Nephron (organoid): ENCODE measurements at regions not wholly inside any gene's neighbourhood (a gene's known extent, or its start where the extent isn't known, plus 50 kb on each side); places are given as distances from the start of the nearest gene placed in this dataset.
"Not testable (repeated sequence)": the region's sequence is repeated elsewhere in the genome, so short reads cannot be mapped to it uniquely, and the experiment has no call there.

Experiments used
- H3K27ac Mint-ChIP-seq, 3 experiments: 2 replicates each; pipeline ENCODE4 v1.8.0; 2020; ENCODE audit warnings: mixed read lengths in 3 of 3, mild to moderate bottlenecking in 2 of 3, moderate library complexity in 1 of 3
- H3K27me3 Mint-ChIP-seq: 2 replicates; pipeline ENCODE4 v1.8.0; 2021; ENCODE audit warnings: low read depth, mild to moderate bottlenecking, moderate library complexity, mixed read lengths
- H3K36me3 Mint-ChIP-seq: 2 replicates; pipeline ENCODE4 v1.8.0; 2020; ENCODE audit warnings: low read depth, mixed read lengths
- H3K4me1 Mint-ChIP-seq: 2 replicates; pipeline ENCODE4 v1.8.0; 2020; ENCODE audit warnings: mixed read lengths
- H3K4me3 Mint-ChIP-seq, 3 experiments: 2 replicates each; pipeline ENCODE4 v1.8.0; 2020; ENCODE audit warnings: mild to moderate bottlenecking in 3 of 3, mixed read lengths in 3 of 3, moderate library complexity in 2 of 3
- H3K9me3 Mint-ChIP-seq: 2 replicates; pipeline ENCODE4 v1.8.0; 2020; ENCODE audit warnings: mixed read lengths
- TF ChIP-seq, protein P1 (sequence below), 3 experiments: fragments of 200-600 bp; sonication (generic); IDR thresholded peaks; one replicate each; pipeline ENCODE4 v1.5.0; 2021; ENCODE audit warnings: antibody characterized with exemption in 3 of 3; ENCODE audit not compliant: unreplicated experiment in 3 of 3

GRCh38 chr20:29790510-29790909 is 1467.0 kb upstream of the DEFB115 start:
- TF ChIP-seq, protein P1, sequence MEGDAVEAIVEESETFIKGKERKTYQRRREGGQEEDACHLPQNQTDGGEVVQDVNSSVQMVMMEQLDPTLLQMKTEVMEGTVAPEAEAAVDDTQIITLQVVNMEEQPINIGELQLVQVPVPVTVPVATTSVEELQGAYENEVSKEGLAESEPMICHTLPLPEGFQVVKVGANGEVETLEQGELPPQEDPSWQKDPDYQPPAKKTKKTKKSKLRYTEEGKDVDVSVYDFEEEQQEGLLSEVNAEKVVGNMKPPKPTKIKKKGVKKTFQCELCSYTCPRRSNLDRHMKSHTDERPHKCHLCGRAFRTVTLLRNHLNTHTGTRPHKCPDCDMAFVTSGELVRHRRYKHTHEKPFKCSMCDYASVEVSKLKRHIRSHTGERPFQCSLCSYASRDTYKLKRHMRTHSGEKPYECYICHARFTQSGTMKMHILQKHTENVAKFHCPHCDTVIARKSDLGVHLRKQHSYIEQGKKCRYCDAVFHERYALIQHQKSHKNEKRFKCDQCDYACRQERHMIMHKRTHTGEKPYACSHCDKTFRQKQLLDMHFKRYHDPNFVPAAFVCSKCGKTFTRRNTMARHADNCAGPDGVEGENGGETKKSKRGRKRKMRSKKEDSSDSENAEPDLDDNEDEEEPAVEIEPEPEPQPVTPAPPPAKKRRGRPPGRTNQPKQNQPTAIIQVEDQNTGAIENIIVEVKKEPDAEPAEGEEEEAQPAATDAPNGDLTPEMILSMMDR (IDR thresholded peaks at IDR 0.05; ENCODE audit: unreplicated experiment in 3 of 3), result no peak
- Mint-ChIP-seq H3K36me3 (no peaks in the 10 kb centered on the region), H3K4me3 (no peak overlapping the region), H3K9me3 (peaks cover 62% of the 10 kb centered on the region), H3K4me1 (no peaks in the 10 kb centered on the region), H3K27ac (no peak overlapping the region), H3K27me3 (no peaks in the 10 kb centered on the region)

DNA sequence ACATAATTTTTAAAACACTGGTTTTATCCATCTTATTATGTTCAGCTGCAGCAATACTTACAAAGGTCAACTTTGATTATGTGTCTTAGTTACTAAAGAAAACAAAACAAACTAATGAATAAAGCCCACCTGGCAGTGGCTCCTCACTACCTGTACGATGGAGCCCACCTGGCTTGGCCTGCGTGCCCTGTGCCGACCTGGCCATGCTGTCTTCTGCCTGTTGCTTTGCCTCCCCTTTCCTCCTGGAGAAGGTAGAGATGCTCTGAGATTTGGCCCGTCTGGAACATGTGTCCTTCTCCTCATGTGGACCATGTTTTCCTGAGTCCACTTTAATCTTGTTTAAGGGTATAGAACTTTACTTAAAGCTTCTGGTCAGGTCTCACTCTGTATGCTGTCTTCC is 1426.0 kb upstream of the DEFB115 start:
- not testable (repeated sequence) for H3K4me3 Mint-ChIP-seq, H3K27me3 Mint-ChIP-seq, H3K36me3 Mint-ChIP-seq, H3K27ac Mint-ChIP-seq, H3K4me1 Mint-ChIP-seq
- peaks cover 69% of the 10 kb centered on the region for H3K9me3 Mint-ChIP-seq

- not testable (repeated sequence) for H3K36me3 Mint-ChIP-seq, H3K4me3 Mint-ChIP-seq, H3K27me3 Mint-ChIP-seq, H3K27ac Mint-ChIP-seq, H3K4me1 Mint-ChIP-seq
- H3K9me3 Mint-ChIP-seq, result peaks cover 61% of the 10 kb centered on the region
These were observed 1389.5 kb upstream of the DEFB115 start for GRCh38 chr20:29868014-29868413.

DNA sequence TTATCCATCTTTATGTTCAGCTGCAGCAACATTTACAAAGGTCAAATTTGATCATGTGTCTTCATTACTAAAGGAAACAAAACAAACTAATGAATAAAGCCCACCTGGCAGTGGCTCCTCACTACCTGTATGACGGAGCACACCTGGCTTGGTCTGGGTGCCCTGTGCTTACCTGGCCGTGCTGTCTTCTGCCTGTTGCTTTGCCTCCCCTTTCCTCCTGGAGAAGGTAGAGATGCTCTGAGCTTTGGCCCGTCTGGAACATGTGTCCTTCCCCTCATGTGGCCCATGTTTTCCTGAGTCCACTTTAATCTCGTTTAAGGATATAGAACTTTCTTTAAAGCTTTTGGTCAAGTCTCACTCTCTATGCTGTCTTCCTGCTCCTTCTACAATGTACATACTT is 1388.8 kb upstream of the DEFB115 start:
- not testable (repeated sequence) for H3K27ac Mint-ChIP-seq, H3K4me1 Mint-ChIP-seq, H3K4me3 Mint-ChIP-seq, H3K36me3 Mint-ChIP-seq, H3K27me3 Mint-ChIP-seq
- H3K9me3 Mint-ChIP-seq, result peaks cover 64% of the 10 kb centered on the region

DNA sequence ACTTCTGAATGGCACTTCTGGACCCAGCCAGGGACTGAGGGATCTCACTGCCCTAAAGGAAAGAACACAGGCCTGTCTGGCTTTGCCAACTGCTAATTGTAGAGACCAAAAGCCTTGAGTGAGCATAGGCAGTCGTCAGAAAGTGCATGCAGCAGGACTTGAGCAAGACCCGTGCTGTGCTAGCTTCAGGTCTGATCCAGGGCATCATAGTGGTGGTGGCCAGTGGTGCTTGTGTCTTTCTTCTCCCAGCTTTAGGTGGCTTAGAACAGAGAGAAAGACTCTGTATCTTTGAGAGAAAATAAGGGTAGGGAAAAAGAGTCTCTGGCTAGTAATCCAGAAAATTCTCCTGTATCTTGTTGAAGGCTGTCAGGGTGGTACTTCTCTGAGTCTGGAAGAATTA is 1385.6 kb upstream of the DEFB115 start:
- not testable (repeated sequence) for H3K27ac Mint-ChIP-seq, H3K4me3 Mint-ChIP-seq, H3K27me3 Mint-ChIP-seq, H3K4me1 Mint-ChIP-seq
- H3K9me3 Mint-ChIP-seq, result peaks cover 52% of the 10 kb centered on the region
- H3K36me3 Mint-ChIP-seq, result peaks cover 14% of the 10 kb centered on the region

DNA sequence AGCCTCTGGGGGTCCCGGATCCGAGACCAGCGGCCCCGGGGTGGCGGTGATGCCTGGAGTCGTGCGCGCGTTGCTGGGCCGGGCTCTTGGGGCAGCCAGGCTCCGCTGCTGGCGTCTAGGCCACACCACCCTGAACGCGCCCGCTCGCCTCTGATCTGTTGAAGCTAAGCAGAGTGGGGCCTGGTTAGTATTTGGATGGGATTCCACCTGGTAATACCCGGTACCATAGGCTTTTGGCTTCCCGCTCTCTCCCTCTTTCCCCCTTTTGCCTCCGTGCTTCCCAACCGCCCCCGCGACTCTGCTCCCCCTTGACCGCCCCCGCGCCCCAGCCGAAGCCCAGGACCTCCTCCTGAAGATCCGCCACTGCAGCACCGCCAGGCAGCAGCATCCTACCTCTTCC is 1383.5 kb upstream of the DEFB115 start:
- H3K36me3 Mint-ChIP-seq, result peaks cover 21% of the 10 kb centered on the region
- H3K27me3 Mint-ChIP-seq, result peaks cover 4% of the 10 kb centered on the region
- TF ChIP-seq, protein P1 (IDR thresholded peaks at IDR 0.05; ENCODE audit: unreplicated experiment in 3 of 3), result no peak
- no peaks in the 10 kb centered on the region for H3K4me1 Mint-ChIP-seq
- H3K27ac Mint-ChIP-seq, result no peak overlapping the region
- peaks cover 64% of the 10 kb centered on the region for H3K9me3 Mint-ChIP-seq
- H3K4me3 Mint-ChIP-seq, result no peak overlapping the region

- Mint-ChIP-seq H3K36me3 (peaks cover 21% of the 10 kb centered on the region), H3K4me1 (no peaks in the 10 kb centered on the region), H3K4me3 (no peak overlapping the region), H3K9me3 (peaks cover 63% of the 10 kb centered on the region), H3K27ac (no peak overlapping the region), H3K27me3 (peaks cover 4% of the 10 kb centered on the region)
- TF ChIP-seq, protein P1 (IDR thresholded peaks at IDR 0.05; ENCODE audit: unreplicated experiment in 3 of 3), result no peak
These were observed 1382.8 kb upstream of the DEFB115 start for GRCh38 chr20:29874476-29875202.

DNA sequence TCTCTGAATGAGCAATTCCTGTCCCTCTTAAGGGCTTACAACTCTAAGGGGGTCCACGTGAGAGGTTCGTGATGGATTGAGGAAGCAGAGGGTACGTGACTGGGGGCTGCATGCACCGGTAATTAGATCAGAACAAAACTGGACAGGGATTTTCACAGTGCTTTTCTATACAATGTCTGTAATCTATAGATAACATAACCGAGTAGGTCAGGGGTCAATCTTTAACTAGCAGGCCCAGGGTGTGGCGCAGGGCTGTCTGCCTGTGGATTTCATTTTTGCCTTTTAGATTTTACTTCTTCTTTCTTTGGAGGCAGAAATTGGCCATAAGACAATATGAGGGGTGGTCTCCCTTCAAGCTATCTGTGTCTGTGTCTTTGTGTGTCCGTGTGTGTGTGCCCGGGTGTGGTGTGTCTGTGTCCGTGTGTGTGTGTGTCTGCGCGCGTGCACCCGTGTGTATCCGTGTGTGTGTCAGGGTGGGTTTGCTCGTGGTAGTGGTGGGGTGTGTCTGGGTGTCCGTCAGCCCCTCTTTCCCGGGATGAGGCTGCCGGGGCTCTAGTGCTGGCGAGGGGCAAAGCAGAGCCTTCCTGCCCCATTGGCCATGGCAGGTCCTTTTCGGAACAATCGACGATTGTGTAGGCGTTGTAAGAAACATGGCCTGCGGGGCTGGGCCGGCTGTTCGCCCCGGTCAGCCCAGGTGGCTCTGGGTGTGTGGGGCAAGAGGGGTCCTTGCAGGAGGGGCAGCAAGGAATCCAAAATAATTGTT is 1382.0 kb upstream of the DEFB115 start:
- H3K9me3 Mint-ChIP-seq, result peaks cover 60% of the 10 kb centered on the region
- H3K36me3 Mint-ChIP-seq, result peaks cover 21% of the 10 kb centered on the region
- H3K4me1 Mint-ChIP-seq, H3K27ac Mint-ChIP-seq, H3K4me3 Mint-ChIP-seq, H3K27me3 Mint-ChIP-seq: not testable (repeated sequence)

DNA sequence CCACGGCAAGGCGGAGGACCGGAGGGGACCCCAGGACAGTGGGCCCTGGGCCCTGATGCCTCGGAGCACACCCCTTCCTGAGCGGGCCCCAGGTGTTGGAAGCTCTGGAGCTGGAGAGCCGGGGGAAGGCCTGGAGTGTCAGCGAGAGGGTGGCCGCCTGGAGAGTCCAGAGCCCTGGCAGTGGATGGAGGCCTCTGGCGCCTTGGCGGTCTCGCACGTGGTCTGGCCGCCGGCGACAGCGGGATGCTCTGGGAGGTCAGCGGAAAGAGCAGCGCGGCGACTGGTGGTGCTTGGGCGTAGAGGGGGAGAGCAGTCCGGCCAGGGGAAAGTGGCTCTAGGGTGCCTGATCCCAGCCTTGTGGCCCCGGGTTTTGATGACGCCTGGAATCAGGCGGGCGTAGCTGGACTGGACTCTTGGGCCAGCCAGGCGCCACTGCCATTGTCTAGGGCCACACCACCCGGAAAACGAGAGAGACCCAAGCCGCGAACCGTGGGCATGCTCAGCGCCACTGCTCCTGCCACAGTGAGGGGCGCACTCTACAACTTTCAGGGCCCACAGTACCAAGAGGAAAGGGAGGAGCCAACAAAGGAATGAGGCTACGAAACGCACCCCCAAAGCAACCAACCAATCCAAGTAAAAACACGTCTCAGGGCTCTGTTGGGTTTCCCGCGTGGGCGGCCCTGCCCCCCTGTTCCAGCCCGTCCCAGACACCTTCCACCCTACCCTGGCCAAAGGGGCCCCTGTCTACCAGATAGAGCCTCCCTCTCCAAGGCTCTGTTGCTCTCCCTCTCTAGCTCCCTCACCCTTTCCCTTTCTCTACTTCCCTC is 1381.2 kb upstream of the DEFB115 start:
- Mint-ChIP-seq H3K9me3 (peaks cover 59% of the 10 kb centered on the region), H3K36me3 (peaks cover 21% of the 10 kb centered on the region)
- not testable (repeated sequence) for H3K27me3 Mint-ChIP-seq, H3K4me3 Mint-ChIP-seq, H3K27ac Mint-ChIP-seq, H3K4me1 Mint-ChIP-seq
